Stimulated activated CD4-positive, alpha-beta T cell treated with anti-CD3 and anti-CD28 coated beads, Interleukin-15, amount 100 ng/mL, for 24 hours (primary cell): ENCODE measurements at regions not wholly inside any gene's neighbourhood (a gene's known extent, or its start where the extent isn't known, plus 50 kb on each side); places are given as distances from the start of the nearest gene placed in this dataset.

ENCODE experiments used
- DNase-seq: peaks from one replicate; pipeline ENCODE4 v3.0.0-alpha.2; 2020

DNA sequence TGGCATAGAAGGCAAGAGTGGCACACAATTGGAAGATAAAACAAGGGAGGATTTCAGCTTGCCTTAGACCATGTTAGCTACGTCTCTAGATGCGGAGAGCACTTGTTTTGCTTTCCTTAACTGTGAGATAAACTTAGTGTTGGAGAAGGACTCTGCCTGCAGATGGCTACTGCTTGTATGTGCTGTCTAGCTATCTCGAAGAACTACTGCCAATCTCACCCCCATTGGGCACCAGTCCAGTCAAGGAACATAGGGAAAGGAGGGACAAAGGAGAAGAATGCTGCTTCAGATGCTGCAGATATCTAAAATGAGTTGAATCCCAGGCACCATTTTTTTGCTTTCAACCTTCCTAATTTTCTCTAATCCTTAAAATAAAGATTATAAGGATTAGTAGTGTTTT, 726.0 kb upstream of the ARGLU1 start:
- DNase-seq = no peak

GRCh38 chr13:107291875-107292274, 723.9 kb upstream of the ARGLU1 start:
- DNase-seq = no peak

GRCh38 chr13:107289540-107289939, 721.6 kb upstream of the ARGLU1 start:
- no peak for DNase-seq

GRCh38 chr13:107284173-107284572, 716.2 kb upstream of the ARGLU1 start:
- no peak for DNase-seq

DNA sequence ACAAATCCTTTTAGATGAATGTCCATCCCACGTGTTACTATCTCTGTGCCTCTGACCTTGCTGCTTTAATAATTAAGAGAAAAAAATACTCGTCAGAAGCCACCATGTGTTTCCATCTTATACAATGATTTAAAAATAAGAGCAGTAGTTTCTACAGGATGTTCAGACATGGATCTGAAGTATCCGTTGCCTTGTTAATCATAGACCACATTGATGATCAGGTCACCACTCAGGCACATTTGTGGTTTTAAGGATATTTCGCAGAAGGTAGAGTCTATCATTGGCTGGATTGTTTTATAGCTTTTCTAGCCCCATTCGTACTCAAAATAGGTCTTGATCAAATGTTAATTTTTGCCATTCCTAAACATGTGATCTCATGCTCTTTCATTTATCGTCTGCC, 710.0 kb upstream of the ARGLU1 start:
- no peak for DNase-seq

DNA sequence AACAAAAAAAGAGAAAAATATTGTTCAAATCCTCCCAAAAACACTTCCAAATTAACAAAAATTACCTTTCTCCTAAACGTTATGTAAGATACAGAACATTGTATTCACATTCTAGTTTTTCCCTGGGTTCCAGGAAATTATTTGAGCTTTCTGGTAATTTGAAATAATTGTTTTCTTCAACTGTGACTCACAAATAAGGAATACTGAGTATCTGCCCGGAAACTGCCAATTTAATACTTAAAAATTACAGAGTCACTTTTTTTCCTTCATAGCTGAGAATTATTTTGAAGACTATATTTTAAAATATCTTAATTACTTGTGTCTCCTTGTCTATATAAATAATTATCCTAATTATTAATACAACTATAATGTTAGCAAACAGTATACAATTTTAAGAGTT, 709.0 kb upstream of the ARGLU1 start:
- no peak for DNase-seq

GRCh38 chr13:107275945-107276614, 708.1 kb upstream of the ARGLU1 start:
- DNase-seq = no peak

- DNase-seq = no peak
These were observed 707.4 kb upstream of the ARGLU1 start for GRCh38 chr13:107275312-107275711.

GRCh38 chr13:107271227-107271626, 703.3 kb upstream of the ARGLU1 start:
- no peak for DNase-seq

DNA sequence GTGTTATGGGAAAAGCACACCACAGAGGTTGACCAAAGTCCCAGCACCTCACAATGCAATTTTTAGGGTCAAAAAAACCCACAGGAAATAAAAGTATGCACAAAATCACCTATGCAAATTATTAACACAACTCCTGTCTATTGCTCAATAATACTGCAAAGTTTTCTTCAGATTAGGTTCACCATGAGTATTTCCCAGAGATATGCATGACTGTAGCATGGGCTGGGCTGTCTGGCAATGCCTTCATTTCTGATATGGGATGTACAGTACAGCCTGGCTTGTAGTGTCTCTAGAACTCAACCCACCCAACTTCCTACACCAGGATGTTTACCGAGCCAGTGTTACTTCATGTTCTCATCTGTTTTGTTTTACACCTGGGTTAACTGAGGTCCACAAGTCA, 698.7 kb upstream of the ARGLU1 start:
- DNase-seq = no peak

DNA sequence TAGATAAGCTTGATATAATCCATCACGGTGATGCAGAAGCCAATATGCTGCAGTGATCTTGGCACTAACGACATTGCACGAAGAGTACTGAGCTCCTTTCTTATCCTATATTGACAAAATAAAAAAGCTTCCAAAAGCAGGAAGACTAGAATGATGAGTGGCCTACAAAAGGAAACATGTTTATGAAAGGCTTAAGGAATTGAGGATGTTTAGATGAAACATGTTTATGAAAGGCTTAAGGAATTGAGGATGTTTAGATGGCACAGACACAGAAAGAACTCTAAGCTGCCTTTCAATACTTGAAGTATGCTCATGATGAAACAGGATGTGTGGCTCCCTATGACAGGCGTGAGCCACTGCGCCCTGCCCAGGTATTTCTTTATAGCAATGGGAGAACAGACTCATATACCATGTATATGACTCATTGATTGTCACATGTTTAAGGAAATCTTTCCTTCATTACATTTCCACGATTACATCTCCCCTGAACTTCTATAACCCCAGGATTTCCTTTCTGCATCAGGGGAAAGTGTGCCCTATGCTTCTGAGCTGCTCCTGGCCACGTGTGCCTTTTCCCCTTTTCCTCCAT, 690.8 kb upstream of the ARGLU1 start:
- no peak for DNase-seq

- DNase-seq = no peak
These were observed 686.5 kb upstream of the ARGLU1 start for GRCh38 chr13:107254392-107254791.

DNA sequence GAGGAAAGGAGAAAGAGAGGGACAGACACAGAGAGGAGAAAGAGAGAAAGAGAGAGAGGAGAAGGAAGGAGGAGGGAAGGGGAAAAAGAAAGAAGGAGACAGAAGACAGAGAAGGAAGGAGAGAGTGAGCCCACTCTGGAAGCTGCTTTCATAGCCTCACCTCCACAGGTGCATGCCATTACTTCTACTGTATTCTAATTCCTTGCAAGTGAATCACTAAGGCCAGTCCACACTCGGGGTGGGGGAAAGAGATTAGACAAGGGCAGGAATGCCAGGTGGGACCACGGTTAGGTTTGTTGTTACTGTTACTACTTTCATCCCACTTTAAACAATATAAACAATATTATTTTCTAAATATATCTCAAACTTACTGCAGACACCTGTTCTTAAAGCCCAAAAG, 684.5 kb upstream of the ARGLU1 start:
- DNase-seq = no peak

- DNase-seq = no peak
These were observed 684.1 kb upstream of the ARGLU1 start for GRCh38 chr13:107252021-107252420.

DNA sequence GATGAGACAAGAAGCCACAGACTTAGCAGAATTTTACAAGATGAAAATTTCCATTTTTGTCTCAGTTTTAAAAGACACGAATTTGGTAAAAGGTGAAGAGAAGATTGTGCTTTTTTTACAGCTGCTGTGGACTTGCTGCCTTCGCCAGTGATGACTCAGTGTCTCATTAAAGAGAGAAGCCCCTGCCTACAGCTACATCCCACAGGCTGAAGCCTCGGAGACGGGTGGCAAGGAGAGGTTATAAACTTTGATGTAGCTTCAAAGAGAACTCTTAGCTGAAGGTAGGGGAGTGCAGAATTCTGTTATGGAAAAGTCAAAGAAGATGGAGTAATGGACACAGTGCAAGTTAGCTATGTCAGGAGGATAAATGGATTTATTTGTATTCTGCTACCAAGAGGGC, 683.4 kb upstream of the ARGLU1 start:
- DNase-seq = no peak

GRCh38 chr13:107250628-107251027, 682.7 kb upstream of the ARGLU1 start:
- DNase-seq = no peak

DNA sequence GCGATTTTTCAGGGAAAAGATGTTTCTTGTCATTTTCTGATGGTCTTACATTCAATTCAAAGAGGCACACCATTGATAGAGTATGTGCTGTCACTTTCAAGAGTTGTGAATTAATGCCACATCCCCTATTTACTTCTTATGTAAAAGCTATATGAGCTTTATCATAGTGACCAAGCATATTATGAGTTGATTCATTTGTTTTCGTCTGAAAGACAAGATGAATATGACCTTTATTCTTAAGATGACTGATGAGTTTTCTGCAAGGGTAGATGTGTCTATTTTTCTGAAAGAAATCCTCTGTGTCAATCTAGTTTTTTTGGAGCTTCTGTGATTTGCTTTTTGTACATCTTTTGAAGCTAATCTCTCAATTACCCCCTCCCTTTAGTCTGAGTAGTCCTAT, 676.3 kb upstream of the ARGLU1 start:
- no peak for DNase-seq

GRCh38 chr13:107242138-107242537, 674.2 kb upstream of the ARGLU1 start:
- DNase-seq = no peak

DNA sequence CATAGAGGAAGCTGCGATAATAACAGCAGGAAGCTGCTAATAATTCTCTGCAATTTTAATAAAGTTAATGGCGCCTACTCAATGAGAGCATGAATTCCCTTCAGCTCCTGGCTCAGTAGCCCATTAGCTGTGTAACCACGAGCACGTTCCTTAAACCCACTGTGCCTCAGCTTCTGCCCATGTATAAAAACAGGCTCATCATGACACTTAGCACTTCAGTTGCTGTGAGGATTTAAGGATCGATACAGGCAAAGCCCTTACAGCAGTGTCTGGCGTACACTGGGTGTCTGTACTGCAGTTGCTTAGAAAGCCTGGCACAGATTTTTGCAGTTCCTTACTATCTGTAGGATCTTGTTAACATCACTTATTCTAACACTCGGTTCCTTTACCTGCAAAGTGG, 673.4 kb upstream of the ARGLU1 start:
- no peak for DNase-seq

- DNase-seq = no peak
These were observed 671.3 kb upstream of the ARGLU1 start for GRCh38 chr13:107239213-107239612.

DNA sequence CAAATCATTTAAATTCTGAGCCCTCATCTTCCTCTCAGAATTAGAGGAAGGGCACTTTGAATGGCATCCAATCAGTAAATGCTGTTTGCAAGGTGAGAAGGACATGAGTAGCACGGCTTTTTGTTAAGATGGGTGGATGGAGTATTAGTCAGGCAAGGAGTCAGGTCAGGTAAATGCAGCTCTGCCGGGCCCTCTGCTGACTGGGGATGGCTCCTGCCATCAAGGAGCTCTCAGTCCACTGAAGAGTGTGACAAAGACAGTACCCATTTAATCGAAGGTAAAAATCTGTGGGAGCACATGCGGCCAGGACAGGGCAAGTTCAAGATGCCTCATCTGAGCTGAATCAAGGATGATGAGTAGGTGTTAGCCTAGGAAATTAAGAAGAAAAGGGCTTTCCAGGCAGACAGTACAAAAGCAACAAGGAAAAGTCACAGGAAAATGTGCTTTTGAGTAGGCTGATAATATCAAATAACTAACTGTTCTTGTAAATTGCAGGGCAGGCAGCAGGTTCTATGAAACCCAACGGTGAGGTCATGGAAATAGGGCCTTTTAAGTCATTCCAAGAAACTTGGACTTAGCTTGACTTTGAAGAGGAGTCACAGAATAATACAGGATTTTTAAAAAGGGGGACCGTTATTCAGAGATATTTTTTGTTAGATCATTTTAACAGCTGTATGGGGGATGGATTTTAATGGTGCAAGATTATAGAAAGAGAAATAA, 670.5 kb upstream of the ARGLU1 start:
- DNase-seq = no peak

DNA sequence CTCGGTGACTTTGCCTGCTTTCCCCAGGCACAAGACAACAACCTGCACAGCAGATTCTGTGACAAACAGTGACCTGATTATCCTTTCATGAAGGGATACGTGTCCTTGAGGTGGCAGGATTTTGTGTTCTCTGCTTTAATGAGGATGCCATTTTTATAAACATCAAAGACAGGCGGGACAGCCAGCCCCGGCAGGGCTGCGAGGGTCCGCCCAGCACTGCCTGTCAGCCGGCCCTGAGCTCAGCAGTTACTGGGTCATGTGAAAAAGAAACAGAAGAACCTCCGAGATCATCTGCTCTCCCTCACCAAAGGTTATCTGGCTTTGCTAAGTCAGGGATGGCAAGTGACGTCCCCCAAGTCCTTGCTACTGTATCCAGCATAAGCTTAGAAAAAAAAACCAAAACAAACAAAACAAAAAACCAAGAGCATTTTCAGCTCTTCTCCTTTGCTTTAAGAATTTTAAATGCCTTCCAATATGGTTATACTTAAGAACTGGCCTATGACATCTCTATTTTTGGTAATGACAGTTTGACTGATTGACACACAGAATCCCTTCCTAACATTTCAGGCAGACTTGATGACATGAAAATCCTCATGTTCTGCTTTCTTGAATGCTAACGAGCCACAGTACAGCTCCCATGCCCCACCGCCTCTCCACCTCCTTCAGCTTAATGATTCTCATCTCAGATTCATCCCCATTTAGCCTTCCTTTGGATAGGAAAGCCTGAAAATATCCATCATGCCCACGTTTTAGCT, 666.6 kb upstream of the ARGLU1 start:
- DNase-seq = no peak

DNA sequence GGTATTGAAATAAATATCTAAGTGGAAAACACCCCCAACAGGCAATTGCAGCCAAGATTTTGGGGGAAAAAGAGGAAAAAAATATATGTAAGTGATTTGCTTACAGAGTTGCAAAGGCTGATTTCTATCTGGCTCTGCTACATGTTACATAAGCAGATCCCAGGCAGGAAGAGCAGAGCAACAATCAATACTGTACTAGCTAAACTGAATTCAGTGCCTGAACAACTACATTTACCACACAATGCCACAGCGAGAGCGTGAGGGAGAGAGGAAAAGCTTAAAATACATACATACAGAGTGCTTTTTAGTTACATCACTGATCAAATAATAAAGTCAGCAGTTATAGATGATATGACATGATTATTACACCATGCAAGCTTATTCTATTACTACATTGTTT, 665.6 kb upstream of the ARGLU1 start:
- DNase-seq = no peak

DNA sequence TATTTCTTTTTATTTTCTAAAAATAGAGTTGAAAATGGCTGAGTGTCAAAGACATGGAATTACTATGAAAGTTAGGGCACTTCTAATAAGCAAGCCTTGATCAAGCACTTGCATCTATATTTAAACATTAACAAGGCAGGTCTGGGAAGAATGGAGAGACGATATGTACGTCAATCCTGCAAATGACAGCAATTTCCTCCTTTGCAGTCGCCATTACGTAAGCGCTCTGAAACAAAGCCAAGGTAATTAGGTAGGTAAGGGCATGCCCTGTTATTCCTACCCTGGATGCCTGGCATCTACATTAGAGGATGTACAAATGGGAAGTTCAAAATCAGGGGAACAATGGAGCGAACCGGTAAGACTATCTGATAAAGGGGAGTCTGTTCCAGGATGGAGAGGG, 664.0 kb upstream of the ARGLU1 start:
- DNase-seq = no peak
